ENCODE measurements at regions not wholly inside any gene's neighbourhood (a gene's known extent, or its start where the extent isn't known, plus 50 kb on each side); places are given as distances from the start of the nearest gene placed in this dataset.
A peak's percentile ranks its signal among the peaks of the same experiment; 100 is the strongest.

- DNase-seq (ENCODE audit: low spot score) = peak; percentile 28
- Histone ChIP-seq H3K9me3 (peaks cover 0 to 11% of the 10 kb centered on the region in 2 donors), H3K4me3 (no peak overlapping the region), H3K27me3 (no peaks in the 10 kb centered on the region), H3K27ac (no peak overlapping the region), H3K36me3 (no peaks in the 10 kb centered on the region), H3K4me1 (no peaks in the 10 kb centered on the region)
- TF ChIP-seq CTCF (IDR thresholded peaks at IDR 0.05) = no peak
Observed at GRCh38 chr14:101351146-101351545, 210.1 kb upstream of the DIO3 start.

GRCh38 chr14:101351769-101352168 lies 209.5 kb upstream of the DIO3 start:
- DNase-seq (ENCODE audit: low spot score) = peak; percentile 30
- Histone ChIP-seq H3K9me3 (peaks cover 0 to 12% of the 10 kb centered on the region in 2 donors), H3K36me3 (no peaks in the 10 kb centered on the region), H3K27ac (no peak overlapping the region), H3K4me3 (no peak overlapping the region), H3K27me3 (no peaks in the 10 kb centered on the region), H3K4me1 (no peaks in the 10 kb centered on the region)
- TF ChIP-seq CTCF (IDR thresholded peaks at IDR 0.05) = no peak

GRCh38 chr14:101352567-101352966 lies 208.7 kb upstream of the DIO3 start:
- Histone ChIP-seq H3K4me1 (no peaks in the 10 kb centered on the region), H3K36me3 (no peaks in the 10 kb centered on the region), H3K27me3 (no peaks in the 10 kb centered on the region), H3K9me3 (peaks cover 0 to 16% of the 10 kb centered on the region in 2 donors), H3K27ac (no peak overlapping the region), H3K4me3 (no peak overlapping the region)
- no peak for TF ChIP-seq CTCF (IDR thresholded peaks at IDR 0.05)
- peak; percentile 47 for DNase-seq (ENCODE audit: low spot score)

- DNase-seq (ENCODE audit: low spot score) = no peak
Observed at GRCh38 chr14:101353422-101353821, 207.9 kb upstream of the DIO3 start.

GRCh38 chr14:101354726-101355125 lies 206.6 kb upstream of the DIO3 start:
- peaks cover 0 to 16% of the 10 kb centered on the region in 2 donors for H3K9me3 ChIP-seq
- TF ChIP-seq CTCF (IDR thresholded peaks at IDR 0.05) = no peak
- peak; percentile 26 for DNase-seq (ENCODE audit: low spot score)
- H3K36me3 ChIP-seq = no peaks in the 10 kb centered on the region
- no peak overlapping the region for H3K27ac ChIP-seq
- no peaks in the 10 kb centered on the region for H3K27me3 ChIP-seq
- H3K4me3 ChIP-seq = no peak overlapping the region
- H3K4me1 ChIP-seq = no peaks in the 10 kb centered on the region

More at GRCh38 chr14:101353422-101353821, 207.9 kb upstream of the DIO3 start:
- no peak overlapping the region for H3K4me3 ChIP-seq
- H3K9me3 ChIP-seq = peaks cover 0 to 16% of the 10 kb centered on the region in 2 donors
- no peak overlapping the region for H3K27ac ChIP-seq
- H3K4me1 ChIP-seq = no peaks in the 10 kb centered on the region
- TF ChIP-seq CTCF (IDR thresholded peaks at IDR 0.05) = no peak
- no peaks in the 10 kb centered on the region for H3K36me3 ChIP-seq
- no peaks in the 10 kb centered on the region for H3K27me3 ChIP-seq

- H3K4me1 ChIP-seq = no peaks in the 10 kb centered on the region
- TF ChIP-seq CTCF (IDR thresholded peaks at IDR 0.05) = no peak
- peak; percentile 49 for DNase-seq (ENCODE audit: low spot score)
Observed at GRCh38 chr14:101355284-101355683, 206.0 kb upstream of the DIO3 start.

More at GRCh38 chr14:101355284-101355683, 206.0 kb upstream of the DIO3 start:
- Histone ChIP-seq H3K27ac (no peak overlapping the region), H3K36me3 (no peaks in the 10 kb centered on the region), H3K9me3 (peaks cover 0 to 16% of the 10 kb centered on the region in 2 donors), H3K27me3 (no peaks in the 10 kb centered on the region), H3K4me3 (no peak overlapping the region)

Measured in right atrium auricular region (tissue), 2 donors.